HT1080 (cell line): ENCODE measurements at regions not wholly inside any gene's neighbourhood (a gene's known extent, or its start where the extent isn't known, plus 50 kb on each side); places are given as distances from the start of the nearest gene placed in this dataset.

Experiments
- DNase-seq: peaks from one replicate; pipeline ENCODE4 v3.0.0-alpha.2; 2015; ENCODE audit warnings: low read depth

DNA sequence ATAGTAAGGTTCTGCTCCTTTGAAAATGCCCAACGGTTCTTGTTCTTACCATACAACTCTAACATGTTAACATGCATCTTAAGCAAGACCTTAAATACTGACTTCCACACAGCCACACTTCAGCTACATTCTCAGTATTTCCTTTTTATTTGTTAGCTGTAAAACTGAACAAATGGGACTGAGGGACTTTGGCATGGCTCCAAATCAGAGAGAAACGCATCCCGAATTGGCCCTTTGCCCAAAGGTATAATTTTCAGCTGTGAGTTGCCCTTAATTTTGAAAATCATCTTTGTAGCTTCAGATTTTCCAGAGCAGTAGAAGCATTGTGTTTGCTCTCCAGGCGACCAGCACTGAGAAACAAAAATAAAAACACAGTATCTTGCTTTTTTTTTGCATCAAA lies 56.4 kb downstream of the NEUROD6 start:
- DNase-seq: no peak

DNA sequence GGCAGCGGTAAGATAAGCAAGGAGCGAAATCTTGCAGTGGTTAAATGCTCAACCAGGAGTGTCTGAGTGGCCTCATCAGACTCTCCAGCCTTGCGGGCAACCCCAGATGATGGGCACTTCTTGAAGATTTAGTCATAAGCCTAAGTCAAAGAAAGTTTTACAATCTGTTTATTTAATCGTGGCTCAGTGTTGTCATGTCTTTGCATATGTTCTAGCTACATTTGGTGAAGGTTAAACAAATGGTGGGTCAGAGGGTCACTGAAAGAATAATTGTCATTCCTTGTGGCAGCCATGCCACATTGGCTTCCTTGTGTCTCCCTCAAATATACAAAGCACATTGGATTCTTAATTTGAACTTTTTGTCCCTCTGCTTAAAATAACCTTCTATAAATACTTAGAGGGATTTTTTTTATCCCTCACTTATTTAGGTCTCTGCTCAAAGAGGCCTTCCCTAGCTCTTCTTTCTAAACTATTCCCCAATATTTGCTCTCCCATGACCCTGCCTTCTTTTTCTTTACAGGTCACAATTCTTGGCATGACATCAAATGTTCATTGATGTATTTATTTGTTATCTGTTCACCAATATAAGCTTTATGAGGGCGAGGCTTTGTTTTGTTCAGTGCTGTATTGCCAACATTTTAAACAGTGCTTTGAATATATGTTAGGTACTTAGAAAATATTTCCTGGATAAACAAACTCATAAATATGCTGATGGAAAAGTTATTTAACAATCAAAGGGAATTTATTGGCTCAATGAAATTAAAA lies 68.7 kb downstream of the NEUROD6 start:
- DNase-seq: no peak

DNA sequence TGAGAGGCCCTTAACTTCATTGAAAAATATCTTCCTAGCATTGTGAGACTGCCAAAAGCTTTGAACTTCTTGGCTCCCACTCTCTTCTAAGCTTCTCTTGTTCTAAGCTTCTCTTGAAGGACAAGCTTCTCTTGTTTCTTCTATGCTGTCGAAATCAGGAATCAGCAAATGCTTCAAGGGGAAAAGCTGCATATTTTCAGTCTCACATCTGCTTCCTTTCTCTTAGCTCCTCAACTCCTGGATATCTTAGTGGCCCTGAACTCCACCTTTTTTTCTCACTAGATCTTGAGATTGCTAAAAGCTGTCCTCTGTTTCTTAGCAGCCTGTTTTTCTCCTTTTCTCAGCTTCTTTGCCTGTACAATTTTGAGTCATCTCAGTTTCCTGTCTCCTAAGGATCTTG lies 73.0 kb downstream of the NEUROD6 start:
- no peak for DNase-seq

DNA sequence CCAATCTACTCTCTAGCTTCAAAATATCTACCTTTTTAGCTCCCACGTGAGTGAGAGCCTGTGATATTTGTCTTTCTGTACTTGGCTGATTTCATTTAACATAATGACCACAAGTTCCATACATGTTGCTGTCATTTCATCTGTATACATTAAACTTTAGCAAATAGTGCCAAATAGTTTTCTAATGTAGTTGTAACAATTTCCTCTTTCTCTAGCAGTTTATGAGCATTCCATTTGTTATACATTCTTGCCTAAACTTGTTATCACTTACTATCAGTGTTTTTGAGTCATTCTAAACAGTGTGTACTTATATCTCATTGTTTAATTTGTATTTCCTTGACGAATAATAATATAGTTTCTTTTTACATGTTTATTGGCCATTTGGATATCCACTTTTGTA lies 77.2 kb downstream of the NEUROD6 start:
- DNase-seq: no peak

DNA sequence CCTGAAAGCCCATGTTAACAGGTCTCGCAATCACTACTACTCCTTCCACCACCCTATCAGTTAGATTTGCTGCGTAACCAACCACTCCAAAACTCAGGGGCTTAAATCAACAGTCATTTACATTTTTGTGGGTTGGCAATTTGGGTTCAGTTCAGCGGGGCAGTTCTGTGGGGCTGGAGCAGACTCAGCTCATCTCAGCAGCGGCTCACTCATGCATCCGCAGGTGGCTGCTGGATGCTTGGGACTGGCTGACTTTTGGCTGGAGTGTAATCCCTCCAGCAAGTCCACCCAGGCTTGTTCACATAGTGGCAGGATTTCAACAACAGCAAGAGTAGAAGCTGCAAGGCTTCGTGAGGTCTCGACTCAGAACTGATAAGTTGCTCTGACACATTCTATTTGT lies 79.2 kb downstream of the NEUROD6 start:
- DNase-seq: no peak

DNA sequence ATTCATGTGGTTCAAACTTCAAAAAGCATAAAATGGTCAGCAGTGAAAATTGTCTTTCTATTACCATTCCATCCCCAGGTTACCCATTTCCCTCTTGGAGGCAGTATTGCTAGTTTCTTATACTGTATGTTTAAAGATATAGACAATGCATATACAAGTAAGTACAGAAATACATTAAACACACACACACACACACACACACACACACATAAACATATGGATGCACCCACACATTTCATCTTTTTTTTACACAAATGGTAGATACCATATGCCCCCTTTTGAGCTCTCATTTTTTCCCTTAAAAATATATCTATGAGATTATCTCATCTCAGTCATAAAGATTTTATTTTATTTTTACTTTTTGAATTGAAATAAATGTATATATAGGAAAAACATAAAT lies 79.7 kb downstream of the NEUROD6 start:
- DNase-seq: no peak

DNA sequence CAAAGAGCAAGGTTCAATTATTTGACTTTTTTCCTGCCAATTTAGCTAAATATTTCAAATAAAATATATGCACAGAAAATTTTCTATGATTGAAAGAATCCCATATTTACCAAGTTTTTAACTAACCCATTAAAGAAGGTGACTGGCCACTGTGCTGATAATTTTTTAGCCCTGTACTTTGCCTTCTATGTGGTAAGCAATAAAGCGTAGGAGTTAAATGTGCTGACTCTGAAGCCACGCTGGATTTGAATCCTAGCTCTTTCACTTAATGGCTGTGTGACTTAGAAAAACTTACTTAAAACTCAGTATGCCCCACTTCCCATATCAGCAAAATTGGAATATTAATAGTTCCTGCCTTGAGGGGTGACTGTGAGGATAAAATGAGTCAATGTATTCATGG lies 82.1 kb downstream of the NEUROD6 start:
- DNase-seq: no peak

DNA sequence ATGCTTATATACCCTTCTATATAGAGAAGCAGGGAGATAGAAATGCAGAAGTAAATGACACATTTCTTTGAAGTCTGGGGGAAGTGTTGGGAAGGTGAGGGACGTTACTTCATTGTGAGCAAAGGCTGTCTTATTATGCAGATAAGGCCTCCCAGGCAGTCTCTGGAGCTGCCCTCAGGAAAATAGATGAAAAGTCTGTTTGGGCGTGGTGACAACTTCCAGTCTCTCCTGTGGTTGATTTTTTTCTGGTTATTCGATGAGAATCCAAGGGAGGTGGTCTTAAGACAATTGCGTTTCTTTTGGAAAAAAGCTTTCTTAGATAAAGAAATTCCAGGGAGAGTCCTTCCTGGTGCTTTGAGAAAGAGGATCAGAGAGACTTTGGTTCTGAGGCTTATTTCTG lies 84.0 kb downstream of the NEUROD6 start:
- no peak for DNase-seq

DNA sequence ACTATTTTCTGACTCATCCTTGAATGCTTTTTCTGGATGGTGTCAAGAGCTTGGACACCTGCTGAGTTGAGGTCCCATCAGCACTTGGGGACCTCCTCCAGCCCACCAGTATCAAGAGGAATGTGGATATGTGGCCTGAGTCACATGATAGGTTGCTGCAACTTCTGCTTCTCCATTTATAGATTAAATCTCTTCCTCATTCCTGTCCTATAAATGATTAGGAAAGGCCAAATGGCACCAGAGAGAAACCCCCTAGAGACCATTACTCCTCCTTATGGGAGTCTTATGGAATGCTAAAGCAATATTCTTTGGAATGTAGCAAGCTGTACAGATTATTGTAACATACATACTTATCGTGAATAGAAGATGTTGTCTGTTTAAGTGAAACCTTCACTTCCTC lies 85.6 kb downstream of the NEUROD6 start:
- no peak for DNase-seq

DNA sequence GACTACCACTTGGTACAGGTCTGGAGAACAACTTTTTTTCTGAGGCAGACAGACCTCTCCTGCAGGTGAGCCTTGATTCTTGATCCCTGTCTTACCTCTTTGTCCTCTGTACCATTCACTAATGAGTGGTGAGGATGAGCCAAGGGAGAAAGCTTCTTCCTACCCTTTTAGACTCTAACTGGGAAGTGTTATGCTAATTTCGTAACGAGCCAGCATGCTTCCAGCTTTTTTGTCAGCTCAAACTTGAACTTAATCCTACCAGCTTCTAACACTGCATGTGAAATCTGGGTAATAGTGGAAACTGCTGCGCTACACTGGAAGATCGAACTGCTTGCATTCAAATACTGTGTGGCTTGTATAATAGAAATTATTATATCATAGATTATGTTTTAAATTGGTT lies 87.0 kb downstream of the NEUROD6 start:
- DNase-seq: no peak

DNA sequence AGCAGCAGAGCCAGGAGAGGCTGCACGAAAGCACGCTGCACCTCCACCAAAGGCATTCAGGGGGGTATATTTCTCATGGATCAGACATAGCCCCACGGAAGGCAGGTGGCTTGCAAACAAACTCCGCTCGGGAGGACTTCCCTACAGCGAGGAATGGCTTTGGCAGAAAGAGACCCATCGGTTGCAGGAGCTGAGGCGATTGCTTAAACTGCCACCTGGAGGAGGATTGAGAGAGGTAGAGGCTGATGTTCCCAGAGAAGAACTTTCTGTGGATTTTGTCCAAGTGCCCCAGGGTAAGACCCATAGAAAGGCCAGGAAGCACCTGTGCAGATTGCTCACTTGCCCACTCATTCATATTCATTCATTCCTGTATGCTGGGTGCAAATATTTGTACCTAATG lies 89.1 kb downstream of the NEUROD6 start:
- no peak for DNase-seq

DNA sequence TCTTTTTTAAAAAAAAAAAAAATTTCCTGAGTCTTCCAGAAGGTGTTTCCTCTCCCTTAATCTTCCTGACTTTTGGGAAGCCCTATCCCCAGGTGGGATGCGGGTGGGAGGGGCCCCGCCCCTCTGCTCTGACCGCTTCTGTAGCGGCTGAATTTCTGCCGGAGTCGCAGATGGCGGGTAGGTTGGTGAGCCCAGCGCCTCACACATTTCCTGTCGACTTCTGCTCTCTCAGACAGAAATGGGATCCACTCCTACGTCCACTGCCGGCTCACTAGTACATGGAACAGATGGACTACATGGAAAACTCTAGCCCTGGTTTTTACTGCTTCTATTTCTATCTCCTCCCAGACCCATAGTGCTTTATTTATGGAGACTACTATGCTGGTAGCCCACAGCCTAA lies 90.9 kb downstream of the NEUROD6 start:
- DNase-seq: no peak

DNA sequence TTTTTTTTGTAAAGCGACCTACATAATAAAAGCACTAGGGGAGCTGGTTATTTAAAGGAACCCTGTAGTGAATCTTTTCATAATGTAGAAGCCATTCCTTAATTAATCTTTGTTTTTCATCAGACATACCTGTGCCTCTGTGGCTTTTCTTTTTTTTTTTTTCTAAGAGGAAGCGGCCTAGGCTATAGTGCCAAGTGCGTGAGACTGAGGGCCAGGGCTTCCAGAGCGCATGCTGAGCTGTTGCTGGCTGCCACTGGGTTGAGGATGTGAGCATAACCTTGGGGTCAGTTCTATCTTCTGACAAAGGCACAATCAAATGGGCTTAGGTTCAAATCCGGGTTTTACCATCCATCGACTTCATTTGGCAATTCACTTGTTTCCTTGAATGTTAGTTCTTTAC lies 103.7 kb downstream of the NEUROD6 start:
- no peak for DNase-seq

DNA sequence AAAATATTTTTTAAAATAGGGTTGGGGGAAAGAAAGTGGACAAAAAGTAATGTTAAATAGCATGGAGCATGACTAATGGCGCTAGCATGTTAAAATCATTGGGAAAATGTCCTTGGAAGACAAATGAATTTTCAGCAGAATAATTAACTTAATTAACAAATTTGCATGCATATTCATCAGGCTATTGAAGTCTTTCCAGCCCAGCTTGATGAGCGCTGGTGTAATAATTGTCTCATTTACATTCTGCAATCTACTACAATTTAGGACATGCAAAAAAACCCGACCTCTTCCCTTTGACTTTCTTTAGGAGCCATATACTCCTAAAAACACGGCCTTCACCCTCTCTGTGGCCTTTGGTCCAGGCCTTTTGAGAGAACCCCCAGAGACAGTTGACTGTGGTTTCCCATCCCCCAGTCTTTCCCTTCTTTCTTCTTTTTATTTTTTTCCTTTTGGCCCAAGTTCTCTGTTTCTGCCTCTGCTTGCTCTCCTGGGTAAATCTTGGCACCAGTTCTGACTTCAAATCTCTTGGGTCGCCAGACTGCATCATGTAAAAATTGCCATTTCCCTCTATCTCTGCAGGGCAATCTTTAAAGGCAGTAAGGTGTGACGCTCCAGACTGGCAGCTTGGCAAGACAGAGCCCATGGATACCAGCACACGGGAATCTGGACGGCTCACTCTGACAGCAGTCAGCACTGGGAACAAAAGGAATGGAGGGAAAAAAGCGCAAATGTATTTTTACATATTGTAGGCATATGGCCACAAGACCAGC lies 105.5 kb downstream of the NEUROD6 start:
- no peak for DNase-seq

DNA sequence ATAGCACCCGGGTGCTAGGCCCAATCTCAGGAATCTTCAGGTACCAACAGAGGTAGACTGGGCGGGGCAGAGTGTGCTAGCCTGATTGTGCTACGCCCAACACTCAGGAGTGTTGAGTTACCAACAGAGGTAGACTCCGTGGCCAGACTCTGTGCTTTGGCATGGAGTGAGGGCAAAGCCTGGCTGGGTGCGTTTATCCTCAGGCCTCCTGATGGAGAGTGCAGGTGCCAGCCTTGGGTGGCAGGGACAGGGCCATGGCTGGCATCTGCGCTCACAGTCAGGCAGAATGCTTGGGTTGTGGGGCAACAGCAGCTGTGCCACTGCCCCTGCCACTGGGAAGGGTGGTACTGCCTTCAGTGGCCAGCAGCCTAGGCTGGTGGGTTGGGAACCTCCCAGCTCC lies 111.6 kb downstream of the NEUROD6 start:
- DNase-seq: no peak

DNA sequence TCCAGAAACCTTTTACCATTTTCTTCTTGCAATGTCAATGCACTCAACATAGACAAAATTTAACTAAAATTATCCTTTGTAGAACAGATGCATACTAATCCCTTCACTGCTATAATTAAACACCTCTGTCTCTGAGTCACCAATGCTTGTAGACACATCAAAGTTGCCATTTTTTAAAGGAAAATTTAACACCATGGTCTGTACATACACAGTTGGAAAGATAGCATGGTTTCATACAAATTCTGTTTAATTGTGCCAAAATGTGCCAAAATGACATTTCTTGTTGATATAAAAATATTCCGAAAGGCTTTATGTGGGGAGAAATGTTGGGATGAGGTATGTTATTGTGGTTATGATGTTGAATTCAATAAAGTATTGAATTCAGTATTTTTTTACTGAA lies 125.8 kb downstream of the NEUROD6 start:
- no peak for DNase-seq

DNA sequence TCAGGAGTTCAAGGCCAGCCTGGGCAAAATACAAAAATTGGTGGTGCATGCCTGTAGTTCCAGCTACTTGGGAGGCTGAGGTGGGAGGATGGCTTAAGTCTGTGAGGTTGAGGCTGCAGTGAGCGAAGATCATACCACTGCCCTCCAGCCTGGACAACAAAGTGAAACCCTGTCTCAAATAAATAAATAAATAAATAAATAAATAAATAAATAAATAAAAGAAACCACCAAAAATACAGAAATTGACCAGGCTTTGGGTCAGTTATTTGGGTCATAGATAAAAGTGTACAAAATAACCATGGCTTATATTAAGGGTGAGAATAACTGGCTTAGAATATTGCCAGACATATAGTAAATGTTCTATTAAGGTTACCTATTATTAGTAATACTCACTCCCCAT lies 129.2 kb downstream of the NEUROD6 start:
- DNase-seq: no peak

DNA sequence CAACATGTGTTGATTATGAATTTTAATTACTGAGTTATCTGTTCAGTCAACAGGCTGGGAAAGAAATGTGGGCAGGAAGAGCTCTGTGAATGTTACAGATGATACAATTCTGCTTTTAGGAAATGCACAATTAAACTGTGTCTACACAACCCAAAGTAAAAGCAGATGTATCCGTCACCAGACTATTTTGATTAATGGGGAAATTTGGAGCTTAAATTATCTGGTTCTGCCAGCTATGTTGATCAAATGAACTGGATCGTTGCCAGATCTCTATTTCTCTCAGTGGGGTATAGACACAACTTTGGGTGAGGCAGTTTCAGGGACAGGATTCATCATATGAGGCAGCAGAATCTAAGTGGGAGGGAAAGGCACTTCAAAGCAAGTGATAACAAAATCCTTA lies 136.5 kb downstream of the NEUROD6 start:
- no peak for DNase-seq

DNA sequence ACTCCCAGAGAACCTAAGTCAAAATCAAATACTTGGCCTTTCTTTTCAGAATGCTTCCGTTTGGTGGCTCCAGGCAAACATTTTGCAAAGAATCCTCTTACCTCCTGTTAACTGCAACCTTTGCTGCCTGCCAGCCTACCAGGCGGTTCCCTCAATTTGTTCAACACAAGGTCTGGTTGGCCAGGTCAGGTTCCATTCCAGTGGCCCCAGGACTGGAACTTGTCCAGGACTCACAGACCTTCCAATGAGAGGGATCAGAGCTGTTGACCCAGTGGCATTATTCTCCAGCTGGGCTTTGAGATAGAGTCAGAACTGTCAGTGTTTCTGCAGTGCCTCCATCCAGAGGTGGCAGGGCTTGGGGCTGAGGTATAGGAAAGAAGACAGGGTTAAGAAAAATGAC lies 137.0 kb downstream of the NEUROD6 start:
- DNase-seq: no peak

DNA sequence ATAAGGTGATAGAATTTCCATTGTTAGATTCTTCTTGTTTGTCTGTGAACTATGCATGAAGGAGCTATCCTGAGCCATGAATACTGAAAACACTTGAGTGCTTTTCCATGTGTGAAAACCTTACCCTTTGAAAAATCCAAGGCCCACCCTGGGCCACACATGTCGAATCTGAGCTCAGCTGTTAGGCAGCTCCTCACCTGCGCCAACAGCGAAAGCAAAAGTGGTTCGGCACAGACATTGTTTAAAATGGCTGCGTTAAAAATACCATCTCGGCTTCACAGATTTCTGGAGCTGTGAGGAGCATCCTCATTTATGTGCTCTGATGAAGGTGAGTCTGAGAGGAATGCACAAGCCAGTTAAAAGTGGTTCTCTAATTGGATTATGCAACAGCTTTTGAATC lies 137.7 kb downstream of the NEUROD6 start:
- no peak for DNase-seq

DNA sequence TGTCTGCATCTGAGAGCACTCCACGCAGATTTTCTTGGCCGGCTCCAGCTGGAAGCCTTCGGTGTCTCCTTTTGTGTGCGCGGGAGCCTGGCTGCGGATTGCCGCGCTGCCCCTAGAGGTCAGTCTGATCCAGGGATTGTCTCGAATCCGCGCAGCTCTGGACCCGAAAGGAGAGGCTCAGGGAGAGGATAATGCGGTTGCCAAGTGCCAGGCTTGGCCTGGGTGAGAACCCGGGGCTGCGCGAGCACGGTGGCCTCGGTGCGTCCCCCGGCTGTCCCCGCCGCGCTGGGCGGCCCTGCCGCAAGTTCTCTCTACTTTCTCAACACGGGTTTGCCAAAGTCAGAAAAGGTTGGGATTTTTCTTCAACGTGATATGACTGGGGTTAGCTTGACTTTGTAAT lies 140.9 kb downstream of the ADCYAP1R1 start:
- DNase-seq: peak; percentile 52

DNA sequence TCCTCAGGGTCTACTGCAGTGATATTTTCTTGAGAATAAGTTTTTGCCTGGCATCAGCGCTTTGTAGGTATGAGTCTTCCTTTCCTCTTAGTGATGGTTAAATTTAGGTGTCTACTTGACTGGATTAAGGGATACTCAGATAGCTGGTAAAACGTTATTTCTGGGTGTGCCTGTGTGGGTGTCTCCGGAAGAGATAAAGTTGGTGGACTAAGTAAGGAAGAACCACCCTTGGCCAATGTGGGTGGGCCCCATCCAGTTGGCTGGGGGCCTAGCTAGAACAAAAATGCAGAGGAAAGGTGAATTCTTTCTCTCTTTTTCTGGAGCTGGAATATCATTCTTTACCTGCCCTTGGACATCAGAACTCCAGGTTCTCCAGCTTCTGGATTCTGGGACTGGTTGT lies 138.8 kb downstream of the ADCYAP1R1 start:
- no peak for DNase-seq

DNA sequence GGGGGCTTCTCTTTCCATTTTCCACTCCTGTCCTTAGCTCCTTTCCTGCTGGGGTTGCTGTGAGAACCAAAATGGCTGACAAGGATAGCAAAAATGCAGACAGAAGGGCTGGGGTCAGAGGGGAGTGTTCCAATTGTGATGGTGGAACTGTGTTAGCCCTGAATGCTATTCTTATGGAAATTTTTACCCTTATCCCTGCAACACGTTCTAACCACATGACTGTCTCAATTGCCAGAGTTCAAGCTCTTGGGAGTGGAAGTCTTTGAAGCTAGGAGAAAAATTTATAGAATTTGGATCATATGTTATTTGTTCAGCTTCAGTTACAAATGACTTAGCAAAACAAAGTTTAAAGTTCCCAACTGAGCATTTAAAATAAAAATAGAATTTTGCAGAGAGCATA lies 134.1 kb downstream of the ADCYAP1R1 start:
- no peak for DNase-seq
